ENCODE measurements at regions not wholly inside any gene's neighbourhood (a gene's known extent, or its start where the extent isn't known, plus 50 kb on each side); places are given as distances from the start of the nearest gene placed in this dataset.

- TF ChIP-seq EZH2phosphoT487 (IDR thresholded peaks at IDR 0.05; ENCODE audit: insufficient read depth, low read depth), result no peak
- no peak for TF ChIP-seq EZH2 (IDR thresholded peaks at IDR 0.05; ENCODE audit: insufficient read depth, poor library complexity, severe bottlenecking)
These were observed 102.9 kb downstream of the RPL27A start for GRCh38 chr11:8785457-8785856.
